Ectodermal cell (in vitro differentiated cells): ENCODE measurements at regions not wholly inside any gene's neighbourhood (a gene's known extent, or its start where the extent isn't known, plus 50 kb on each side); places are given as distances from the start of the nearest gene placed in this dataset.
"Not testable (repeated sequence)": the region's sequence is repeated elsewhere in the genome, so short reads cannot be mapped to it uniquely, and the experiment has no call there.

Experiments
- H3K27ac ChIP-seq: 2 replicates; pipeline ENCODE4 v1.7.0; 2013; ENCODE audit warnings: mild to moderate bottlenecking, low read depth, low read length; ENCODE audit not compliant: insufficient read depth, poor library complexity, severe bottlenecking
- H3K27me3 ChIP-seq: 2 replicates; pipeline ENCODE4 v1.7.0; 2013; ENCODE audit warnings: mild to moderate bottlenecking, low read length; ENCODE audit not compliant: insufficient read depth, control insufficient read depth, poor library complexity, severe bottlenecking
- H3K36me3 ChIP-seq: one replicate; pipeline ENCODE4 v1.7.0; 2013; ENCODE audit warnings: low read length; ENCODE audit not compliant: control insufficient read depth, insufficient read depth
- H3K4me1 ChIP-seq: one replicate; pipeline ENCODE4 v1.7.0; 2013; ENCODE audit warnings: low read length; ENCODE audit not compliant: control insufficient read depth, insufficient read depth
- H3K4me3 ChIP-seq: 2 replicates; pipeline ENCODE4 v1.7.0; 2013; ENCODE audit warnings: low read depth, low read length, control low read depth; ENCODE audit not compliant: insufficient read depth
- H3K9me3 ChIP-seq: 2 replicates; pipeline ENCODE4 v1.7.0; 2013; ENCODE audit warnings: mild to moderate bottlenecking, low read length, moderate library complexity; ENCODE audit not compliant: control insufficient read depth
- WGBS, 2 experiments: methylation state at CpG; one replicate each; pipeline ENCODE4 v1.1.7; 2013; ENCODE audit warnings: missing lambda C conversion rate in 2 of 2; 5-methylcytosine and 5-hydroxymethylcytosine counted together

- not testable (repeated sequence) for H3K36me3 ChIP-seq, H3K4me3 ChIP-seq, H3K4me1 ChIP-seq, H3K27ac ChIP-seq, H3K9me3 ChIP-seq, H3K27me3 ChIP-seq
- WGBS, 2 experiments: 96% methylated on average over 50 of the region's 50 CpGs
Measured at GRCh38 chr5:30345539-30346345, 847.7 kb upstream of the CDH6 start.

DNA sequence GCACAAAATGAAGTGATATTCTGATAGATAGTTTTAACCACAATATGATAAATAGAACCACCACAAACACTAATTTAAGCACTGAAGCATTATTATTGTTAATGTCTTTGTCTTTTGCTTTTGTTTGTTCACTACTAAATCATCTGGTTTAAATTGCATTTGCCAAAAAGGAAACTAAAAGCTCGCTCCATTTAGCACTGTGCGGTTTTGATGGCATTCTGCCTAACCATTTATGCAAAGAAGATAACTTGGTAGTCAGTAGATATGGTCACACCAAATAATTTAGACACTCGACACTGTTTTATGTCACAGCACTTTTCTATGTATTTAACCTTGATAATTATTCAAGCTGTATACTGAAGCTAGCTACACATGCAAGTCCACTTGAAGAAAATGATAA lies 849.8 kb upstream of the CDH6 start:
- 91 to 100% methylated on average over 2 to 3 of the region's 3 CpGs for WGBS, 2 experiments
- H3K9me3 ChIP-seq: no peaks in the 10 kb centered on the region
- H3K4me1 ChIP-seq: no peaks in the 10 kb centered on the region

DNA sequence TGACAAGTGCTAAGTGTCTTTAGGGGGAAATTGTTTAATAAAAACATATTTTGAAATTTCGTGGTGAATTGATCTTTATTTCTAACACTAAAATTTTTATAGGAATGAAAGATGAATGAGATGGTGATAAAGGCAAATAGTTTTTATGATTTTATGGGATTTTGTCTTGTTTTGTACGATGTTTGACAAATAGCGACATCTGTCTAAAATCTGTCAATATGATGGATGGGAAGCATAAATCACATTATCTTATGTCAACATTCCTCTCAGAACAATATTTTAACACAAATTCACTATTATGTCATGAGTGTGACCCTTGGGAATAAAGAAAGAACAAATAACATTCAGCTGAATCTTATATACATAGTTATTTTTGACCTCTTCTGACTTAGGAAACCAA lies 852.0 kb upstream of the CDH6 start:
- WGBS, 2 experiments: 91 to 100% methylated on average over 1 to 3 of the region's 3 CpGs
- Histone ChIP-seq H3K4me1 (no peaks in the 10 kb centered on the region), H3K27me3 (no peaks in the 10 kb centered on the region), H3K9me3 (no peaks in the 10 kb centered on the region), H3K36me3 (no peaks in the 10 kb centered on the region), H3K4me3 (no peak overlapping the region), H3K27ac (no peak overlapping the region)

More for the DNA sequence above, 849.8 kb upstream of the CDH6 start:
- Histone ChIP-seq H3K27me3 (no peaks in the 10 kb centered on the region), H3K27ac (no peak overlapping the region), H3K4me3 (no peak overlapping the region), H3K36me3 (no peaks in the 10 kb centered on the region)

GRCh38 chr5:30337084-30337573 lies 856.4 kb upstream of the CDH6 start:
- Histone ChIP-seq H3K9me3 (no peaks in the 10 kb centered on the region), H3K4me3 (no peak overlapping the region), H3K27me3 (no peaks in the 10 kb centered on the region), H3K36me3 (no peaks in the 10 kb centered on the region), H3K27ac (no peak overlapping the region), H3K4me1 (no peaks in the 10 kb centered on the region)
- 92 to 100% methylated on average over 1 to 5 of the region's 5 CpGs for whole genome bisulfite sequencing, 2 experiments

DNA sequence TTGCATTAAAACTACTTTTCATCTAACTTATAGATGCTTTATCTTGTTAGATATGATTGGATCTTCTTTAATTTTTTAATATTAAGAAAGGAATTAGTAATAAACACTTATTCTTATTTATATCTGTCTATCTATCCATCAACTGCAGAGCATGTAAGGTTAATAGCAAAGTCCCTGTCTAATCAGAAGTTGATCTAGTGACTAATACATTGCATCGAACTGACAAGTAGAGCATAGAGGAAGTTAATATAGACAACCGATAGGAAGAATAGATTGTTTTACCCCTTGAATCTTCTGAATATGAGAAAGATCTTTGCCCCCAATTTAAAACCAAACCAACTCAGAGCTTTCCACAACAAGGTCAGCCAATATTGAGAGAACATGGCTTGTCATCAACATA lies 862.0 kb upstream of the CDH6 start:
- no peak overlapping the region for H3K27ac ChIP-seq
- no peaks in the 10 kb centered on the region for H3K36me3 ChIP-seq
- H3K27me3 ChIP-seq: no peaks in the 10 kb centered on the region
- 94 to 98% methylated on average over 2 of the region's 2 CpGs for WGBS, 2 experiments
- H3K4me1 ChIP-seq: no peaks in the 10 kb centered on the region
- no peak overlapping the region for H3K4me3 ChIP-seq
- H3K9me3 ChIP-seq: no peaks in the 10 kb centered on the region

DNA sequence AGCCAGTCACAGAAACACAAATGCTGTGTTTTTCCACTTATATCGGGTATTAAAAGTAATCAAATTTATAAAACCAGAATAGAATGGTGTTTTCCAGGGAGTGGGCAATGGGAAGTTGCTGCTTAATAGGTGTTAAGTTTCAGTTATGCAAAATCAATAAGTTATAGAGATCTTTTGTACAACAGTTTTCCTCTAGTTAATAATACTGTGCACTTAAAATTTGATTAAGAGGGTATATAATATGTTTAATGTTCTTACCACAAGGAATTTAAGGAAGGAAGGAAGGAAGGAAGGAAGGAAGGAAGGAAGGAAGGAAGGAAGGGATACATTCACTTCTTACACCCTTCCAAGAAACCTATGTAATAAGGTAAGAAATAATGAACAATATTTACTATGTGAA lies 867.7 kb upstream of the CDH6 start:
- Histone ChIP-seq H3K36me3 (no peaks in the 10 kb centered on the region), H3K27ac (no peak overlapping the region), H3K9me3 (no peaks in the 10 kb centered on the region), H3K27me3 (no peaks in the 10 kb centered on the region), H3K4me3 (no peak overlapping the region), H3K4me1 (no peaks in the 10 kb centered on the region)
- 100% methylated on average over 1 of the region's 1 CpG; no CpG with 5 or more reads in 1 of the 2 experiments for WGBS, 2 experiments

- Histone ChIP-seq H3K4me1 (no peaks in the 10 kb centered on the region), H3K27ac (no peak overlapping the region), H3K36me3 (no peaks in the 10 kb centered on the region), H3K9me3 (no peaks in the 10 kb centered on the region), H3K4me3 (no peak overlapping the region), H3K27me3 (no peaks in the 10 kb centered on the region)
- WGBS, 2 experiments: 55 to 66% methylated on average over 4 of the region's 4 CpGs
Measured at GRCh38 chr5:30324083-30324482, 869.4 kb upstream of the CDH6 start.

DNA sequence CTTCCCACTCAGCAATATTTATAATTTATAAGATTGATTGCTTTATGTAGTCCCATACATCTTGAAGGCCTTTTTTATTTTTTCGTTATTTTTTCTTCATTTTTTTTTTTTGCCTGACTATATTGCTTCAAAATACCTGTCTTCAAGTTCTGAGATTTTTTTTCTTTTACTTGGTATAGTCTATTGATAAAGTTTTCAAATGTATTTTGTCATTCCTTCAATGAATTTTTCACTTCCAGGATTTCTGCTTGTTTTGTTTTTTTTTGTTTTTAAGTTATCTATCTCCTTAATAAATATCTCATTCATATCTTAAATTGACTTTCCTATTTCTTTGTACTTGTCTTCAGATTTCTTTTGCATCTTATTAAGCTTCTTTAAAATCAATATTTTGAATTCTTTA lies 905.6 kb upstream of the CDH6 start:
- H3K36me3 ChIP-seq: no peaks in the 10 kb centered on the region
- H3K4me3 ChIP-seq: no peak overlapping the region
- no peaks in the 10 kb centered on the region for H3K9me3 ChIP-seq
- no peak overlapping the region for H3K27ac ChIP-seq
- H3K27me3 ChIP-seq: no peaks in the 10 kb centered on the region
- H3K4me1 ChIP-seq: no peaks in the 10 kb centered on the region
- no CpG with 5 or more reads among the region's 1 CpG for WGBS, 2 experiments

GRCh38 chr5:30279237-30279636 lies 914.2 kb upstream of the CDH6 start:
- 89 to 100% methylated on average over 2 of the region's 2 CpGs for WGBS, 2 experiments
- Histone ChIP-seq H3K27ac (no peak overlapping the region), H3K4me1 (no peaks in the 10 kb centered on the region), H3K36me3 (no peaks in the 10 kb centered on the region), H3K9me3 (no peaks in the 10 kb centered on the region), H3K4me3 (no peak overlapping the region), H3K27me3 (no peaks in the 10 kb centered on the region)

DNA sequence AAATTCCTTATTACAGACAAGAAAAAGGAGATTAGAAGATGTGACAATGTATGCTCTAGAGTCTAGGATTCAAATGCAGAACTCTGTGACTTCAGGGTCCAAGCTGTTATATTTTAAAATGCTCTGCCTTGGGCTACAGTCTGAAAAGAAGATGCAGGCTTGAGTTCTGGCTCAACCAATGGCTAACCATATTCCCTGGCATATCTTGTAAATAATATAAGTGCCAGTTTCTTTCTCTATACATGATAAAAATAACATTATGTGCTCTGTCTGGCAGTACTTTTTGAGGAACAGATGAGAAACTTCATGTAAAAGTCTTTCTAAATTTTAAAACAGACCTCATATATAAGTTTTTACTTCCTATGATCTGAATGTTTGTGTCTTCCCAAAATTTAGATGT lies 926.5 kb upstream of the CDH6 start:
- Histone ChIP-seq H3K4me1 (no peaks in the 10 kb centered on the region), H3K27me3 (no peaks in the 10 kb centered on the region), H3K36me3 (no peaks in the 10 kb centered on the region), H3K4me3 (no peak overlapping the region), H3K27ac (no peak overlapping the region), H3K9me3 (no peaks in the 10 kb centered on the region)
